ENCODE measurements at regions not wholly inside any gene's neighbourhood (a gene's known extent, or its start where the extent isn't known, plus 50 kb on each side); places are given as distances from the start of the nearest gene placed in this dataset.

DNA sequence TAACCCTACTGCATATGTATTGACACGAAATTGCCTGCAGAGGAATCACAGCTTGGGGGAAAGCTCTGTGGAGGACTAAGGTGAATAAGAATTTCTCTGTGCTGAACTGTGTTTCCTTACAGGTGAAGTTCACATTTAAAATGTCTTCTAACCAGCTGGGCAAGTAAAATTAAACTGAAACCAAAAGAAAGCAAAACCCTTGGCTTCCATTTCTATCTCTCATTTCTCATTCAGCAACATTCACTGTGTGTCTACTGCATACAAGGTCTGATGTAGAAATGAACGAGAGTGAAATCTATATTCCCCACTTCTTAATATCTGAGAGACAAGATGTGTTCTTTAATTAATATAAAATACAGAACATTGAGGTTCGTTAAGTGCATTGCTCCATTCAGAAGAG, 397.3 kb downstream of the SOX11 start:
- TF ChIP-seq, protein P1, sequence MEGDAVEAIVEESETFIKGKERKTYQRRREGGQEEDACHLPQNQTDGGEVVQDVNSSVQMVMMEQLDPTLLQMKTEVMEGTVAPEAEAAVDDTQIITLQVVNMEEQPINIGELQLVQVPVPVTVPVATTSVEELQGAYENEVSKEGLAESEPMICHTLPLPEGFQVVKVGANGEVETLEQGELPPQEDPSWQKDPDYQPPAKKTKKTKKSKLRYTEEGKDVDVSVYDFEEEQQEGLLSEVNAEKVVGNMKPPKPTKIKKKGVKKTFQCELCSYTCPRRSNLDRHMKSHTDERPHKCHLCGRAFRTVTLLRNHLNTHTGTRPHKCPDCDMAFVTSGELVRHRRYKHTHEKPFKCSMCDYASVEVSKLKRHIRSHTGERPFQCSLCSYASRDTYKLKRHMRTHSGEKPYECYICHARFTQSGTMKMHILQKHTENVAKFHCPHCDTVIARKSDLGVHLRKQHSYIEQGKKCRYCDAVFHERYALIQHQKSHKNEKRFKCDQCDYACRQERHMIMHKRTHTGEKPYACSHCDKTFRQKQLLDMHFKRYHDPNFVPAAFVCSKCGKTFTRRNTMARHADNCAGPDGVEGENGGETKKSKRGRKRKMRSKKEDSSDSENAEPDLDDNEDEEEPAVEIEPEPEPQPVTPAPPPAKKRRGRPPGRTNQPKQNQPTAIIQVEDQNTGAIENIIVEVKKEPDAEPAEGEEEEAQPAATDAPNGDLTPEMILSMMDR (conservative IDR thresholded peaks at IDR 0.05), result no peak
- no peak for TF ChIP-seq EZH2 (IDR thresholded peaks at IDR 0.05; ENCODE audit: low read depth)

All from PC-9 (cell line).